Ectodermal cell (in vitro differentiated cells): ENCODE measurements at regions not wholly inside any gene's neighbourhood (a gene's known extent, or its start where the extent isn't known, plus 50 kb on each side); places are given as distances from the start of the nearest gene placed in this dataset.

ENCODE experiments used
- H3K27ac ChIP-seq: 2 replicates; pipeline ENCODE4 v1.7.0; 2013; ENCODE audit warnings: mild to moderate bottlenecking, low read depth, low read length; ENCODE audit not compliant: insufficient read depth, poor library complexity, severe bottlenecking
- H3K27me3 ChIP-seq: 2 replicates; pipeline ENCODE4 v1.7.0; 2013; ENCODE audit warnings: mild to moderate bottlenecking, low read length; ENCODE audit not compliant: insufficient read depth, control insufficient read depth, poor library complexity, severe bottlenecking
- H3K36me3 ChIP-seq: one replicate; pipeline ENCODE4 v1.7.0; 2013; ENCODE audit warnings: low read length; ENCODE audit not compliant: control insufficient read depth, insufficient read depth
- H3K4me1 ChIP-seq: one replicate; pipeline ENCODE4 v1.7.0; 2013; ENCODE audit warnings: low read length; ENCODE audit not compliant: control insufficient read depth, insufficient read depth
- H3K4me3 ChIP-seq: 2 replicates; pipeline ENCODE4 v1.7.0; 2013; ENCODE audit warnings: low read depth, low read length, control low read depth; ENCODE audit not compliant: insufficient read depth
- H3K9me3 ChIP-seq: 2 replicates; pipeline ENCODE4 v1.7.0; 2013; ENCODE audit warnings: mild to moderate bottlenecking, low read length, moderate library complexity; ENCODE audit not compliant: control insufficient read depth
- WGBS, 2 experiments: methylation state at CpG; one replicate each; pipeline ENCODE4 v1.1.7; 2013; ENCODE audit warnings: missing lambda C conversion rate in 2 of 2; 5-methylcytosine and 5-hydroxymethylcytosine counted together

GRCh38 chr12:83198291-83199015 lies 511.7 kb downstream of the TMTC2 start:
- Histone ChIP-seq H3K4me3 (no peak overlapping the region), H3K27me3 (no peaks in the 10 kb centered on the region), H3K27ac (peak overlapping the region; percentile 66), H3K4me1 (peaks cover 12% of the 10 kb centered on the region), H3K36me3 (no peaks in the 10 kb centered on the region), H3K9me3 (no peaks in the 10 kb centered on the region)
- WGBS, 2 experiments: 0 to 8% methylated on average over 3 of the region's 3 CpGs

GRCh38 chr12:83197483-83197914 lies 510.8 kb downstream of the TMTC2 start:
- no peaks in the 10 kb centered on the region for H3K27me3 ChIP-seq
- no peaks in the 10 kb centered on the region for H3K36me3 ChIP-seq
- H3K4me3 ChIP-seq: no peak overlapping the region
- WGBS, 2 experiments: 11 to 13% methylated on average over 3 of the region's 4 CpGs
- H3K27ac ChIP-seq: no peak overlapping the region
- no peaks in the 10 kb centered on the region for H3K9me3 ChIP-seq
- peaks cover 12% of the 10 kb centered on the region for H3K4me1 ChIP-seq

- no peaks in the 10 kb centered on the region for H3K36me3 ChIP-seq
- H3K9me3 ChIP-seq: no peaks in the 10 kb centered on the region
- 84 to 89% methylated on average over 2 to 3 of the region's 3 CpGs for WGBS, 2 experiments
- no peak overlapping the region for H3K27ac ChIP-seq
- peaks cover 12% of the 10 kb centered on the region for H3K4me1 ChIP-seq
- H3K4me3 ChIP-seq: no peak overlapping the region
- H3K27me3 ChIP-seq: no peaks in the 10 kb centered on the region
Measured at GRCh38 chr12:83196694-83197350, 510.1 kb downstream of the TMTC2 start.

GRCh38 chr12:83190631-83191390 lies 504.1 kb downstream of the TMTC2 start:
- H3K27me3 ChIP-seq: no peaks in the 10 kb centered on the region
- WGBS, 2 experiments: 87 to 88% methylated on average over 8 of the region's 8 CpGs
- H3K36me3 ChIP-seq: no peaks in the 10 kb centered on the region
- H3K4me3 ChIP-seq: no peak overlapping the region
- no peaks in the 10 kb centered on the region for H3K4me1 ChIP-seq
- H3K27ac ChIP-seq: no peak overlapping the region
- H3K9me3 ChIP-seq: no peaks in the 10 kb centered on the region

- no peaks in the 10 kb centered on the region for H3K27me3 ChIP-seq
- H3K9me3 ChIP-seq: no peaks in the 10 kb centered on the region
- H3K4me1 ChIP-seq: no peaks in the 10 kb centered on the region
- H3K36me3 ChIP-seq: no peaks in the 10 kb centered on the region
- no peak overlapping the region for H3K27ac ChIP-seq
- WGBS, 2 experiments: 93 to 100% methylated on average over 1 of the region's 1 CpG
- no peak overlapping the region for H3K4me3 ChIP-seq
Measured at GRCh38 chr12:83186419-83186818, 499.7 kb downstream of the TMTC2 start.

GRCh38 chr12:83185241-83185640 lies 498.5 kb downstream of the TMTC2 start:
- no peak overlapping the region for H3K4me3 ChIP-seq
- no peaks in the 10 kb centered on the region for H3K9me3 ChIP-seq
- no peaks in the 10 kb centered on the region for H3K4me1 ChIP-seq
- no peak overlapping the region for H3K27ac ChIP-seq
- WGBS, 2 experiments: no CpG with 5 or more reads among the region's 1 CpG
- H3K36me3 ChIP-seq: no peaks in the 10 kb centered on the region
- H3K27me3 ChIP-seq: no peaks in the 10 kb centered on the region
